ENCODE measurements at regions not wholly inside any gene's neighbourhood (a gene's known extent, or its start where the extent isn't known, plus 50 kb on each side); places are given as distances from the start of the nearest gene placed in this dataset.

GRCh38 chr2:9732824-9733223 lies 102.0 kb upstream of the YWHAQ start:
- TF ChIP-seq HDGF (IDR thresholded peaks at IDR 0.05; ENCODE audit: borderline replicate concordance) (no peak), SUZ12 (IDR thresholded peaks at IDR 0.05) (no peak), ELF4 (IDR thresholded peaks at IDR 0.05) (no peak), SP1 (IDR thresholded peaks at IDR 0.05) (no peak), FOXM1 (IDR thresholded peaks at IDR 0.05; ENCODE audit: borderline replicate concordance) (no peak), TARDBP (IDR thresholded peaks at IDR 0.05) (no peak), ARNT (IDR thresholded peaks at IDR 0.05) (no peak), CTBP1 (IDR thresholded peaks at IDR 0.05; ENCODE audit: borderline replicate concordance) (no peak)

Data from HEK293T (cell line).